Astrocyte (in vitro differentiated cells and primary cell): ENCODE measurements at regions not wholly inside any gene's neighbourhood (a gene's known extent, or its start where the extent isn't known, plus 50 kb on each side); places are given as distances from the start of the nearest gene placed in this dataset.

Source experiments
- DNase-seq: peaks from one replicate; pipeline ENCODE4 v3.0.0-alpha.2; 2010; ENCODE audit warnings: low read depth
- FAIRE-seq: peaks from 2 replicates; lab custom pipeline; 2011; peaks lifted over from hg19 to GRCh38; lab: Jason Lieb, UNC
- H2AFZ ChIP-seq: 2 replicates; pipeline ENCODE4 v1.6.0; 2012; ENCODE audit warnings: low read depth, low read length, inconsistent platforms
- H3K27ac ChIP-seq: 2 replicates; pipeline ENCODE4 v1.5.1; 2011; ENCODE audit warnings: low read depth, low read length, inconsistent platforms
- H3K27me3 ChIP-seq: 2 replicates; pipeline ENCODE4 v1.6.0; 2011; ENCODE audit warnings: low read length, inconsistent platforms; ENCODE audit not compliant: insufficient read depth
- H3K36me3 ChIP-seq: 2 replicates; pipeline ENCODE4 v1.5.1; 2011; ENCODE audit warnings: low read length, inconsistent platforms; ENCODE audit not compliant: insufficient read depth
- H3K4me1 ChIP-seq: 2 replicates; pipeline ENCODE4 v1.5.1; 2011; ENCODE audit warnings: low read length, inconsistent platforms; ENCODE audit not compliant: insufficient read depth
- H3K4me2 ChIP-seq: 2 replicates; pipeline ENCODE4 v1.6.0; 2012; ENCODE audit warnings: low read length, inconsistent platforms
- H3K4me3 ChIP-seq: 2 replicates; pipeline ENCODE4 v1.5.1; 2011; ENCODE audit warnings: low read depth, mild to moderate bottlenecking, low read length, inconsistent platforms; ENCODE audit not compliant: insufficient read depth
- H3K79me2 ChIP-seq: 2 replicates; pipeline ENCODE4 v1.6.0; 2012; ENCODE audit warnings: mild to moderate bottlenecking, low read length, inconsistent platforms; ENCODE audit not compliant: insufficient read depth
- H3K9ac ChIP-seq: 2 replicates; pipeline ENCODE4 v1.6.0; 2012; ENCODE audit warnings: mild to moderate bottlenecking, low read length, inconsistent platforms
- H3K9me3 ChIP-seq: 2 replicates; pipeline ENCODE4 v1.5.1; 2012; ENCODE audit warnings: low read depth, mild to moderate bottlenecking, low read length, inconsistent platforms; ENCODE audit not compliant: insufficient read depth
- H4K20me1 ChIP-seq: 2 replicates; pipeline ENCODE4 v1.6.0; 2012; ENCODE audit warnings: low read length, inconsistent platforms; ENCODE audit not compliant: insufficient read depth
- H3K27ac Mint-ChIP-seq: one replicate; pipeline ENCODE4 v1.8.0; 2021; ENCODE audit warnings: mild to moderate bottlenecking, mixed read lengths; ENCODE audit not compliant: unreplicated experiment
- H3K27me3 Mint-ChIP-seq: one replicate; pipeline ENCODE4 v1.8.0; 2021; ENCODE audit warnings: low read depth, mixed read lengths; ENCODE audit not compliant: unreplicated experiment
- H3K36me3 Mint-ChIP-seq: one replicate; pipeline ENCODE4 v1.8.0; 2021; ENCODE audit warnings: low read depth, mixed read lengths; ENCODE audit not compliant: unreplicated experiment
- H3K4me1 Mint-ChIP-seq: one replicate; pipeline ENCODE4 v1.8.0; 2021; ENCODE audit warnings: low read depth, mixed read lengths; ENCODE audit not compliant: unreplicated experiment
- H3K4me3 Mint-ChIP-seq: one replicate; pipeline ENCODE4 v1.8.0; 2021; ENCODE audit warnings: mild to moderate bottlenecking, moderate library complexity, mixed read lengths; ENCODE audit not compliant: unreplicated experiment
- H3K9me3 Mint-ChIP-seq: one replicate; pipeline ENCODE4 v1.8.0; 2021; ENCODE audit warnings: mild to moderate bottlenecking, mixed read lengths; ENCODE audit not compliant: unreplicated experiment
- CTCF ChIP-seq: IDR thresholded peaks from 2 replicates; pipeline ENCODE4 v1.5.1; 2011; ENCODE audit warnings: low read depth, mild to moderate bottlenecking, inconsistent platforms, low read length, moderate library complexity; ENCODE audit not compliant: insufficient read depth
- EZH2 ChIP-seq: IDR thresholded peaks from 2 replicates; pipeline ENCODE4 v1.6.1; 2012; ENCODE audit warnings: mild to moderate bottlenecking, low read length, inconsistent platforms; ENCODE audit not compliant: insufficient read depth

- no peak overlapping the region for H3K4me2 ChIP-seq
- H3K27me3 Mint-ChIP-seq, result peaks cover 5% of the 10 kb centered on the region
- H3K36me3 ChIP-seq, result no peaks in the 10 kb centered on the region
- H3K79me2 ChIP-seq, result no peaks in the 10 kb centered on the region
- no peak for TF ChIP-seq CTCF
- TF ChIP-seq EZH2, result no peak
- H3K9ac ChIP-seq, result no peak overlapping the region
- no peaks in the 10 kb centered on the region for H3K4me1 ChIP-seq
- no peaks in the 10 kb centered on the region for H3K36me3 Mint-ChIP-seq
- no peak overlapping the region for H3K4me3 ChIP-seq
- no peak overlapping the region for H3K27ac ChIP-seq
- H3K27me3 ChIP-seq, result no peaks in the 10 kb centered on the region
- no peaks in the 10 kb centered on the region for H4K20me1 ChIP-seq
- H2AFZ ChIP-seq, result no peak overlapping the region
- no peak overlapping the region for H3K27ac Mint-ChIP-seq
- FAIRE-seq (no peak), DNase-seq (no peak)
- H3K9me3 ChIP-seq, result peaks cover 3% of the 10 kb centered on the region
- no peak overlapping the region for H3K4me3 Mint-ChIP-seq
- H3K4me1 Mint-ChIP-seq, result no peaks in the 10 kb centered on the region
- H3K9me3 Mint-ChIP-seq, result no peaks in the 10 kb centered on the region
These were observed 382.2 kb downstream of the GRIN2B start for GRCh38 chr12:13599176-13599575.

GRCh38 chr12:13597837-13598236, 383.6 kb downstream of the GRIN2B start:
- FAIRE-seq (no peak), DNase-seq (no peak)
- no peaks in the 10 kb centered on the region for H3K4me1 ChIP-seq
- Mint-ChIP-seq H3K4me1 (no peaks in the 10 kb centered on the region), H3K36me3 (no peaks in the 10 kb centered on the region), H3K27me3 (peaks cover 5% of the 10 kb centered on the region), H3K27ac (no peak overlapping the region), H3K9me3 (no peaks in the 10 kb centered on the region), H3K4me3 (no peak overlapping the region)
- H3K36me3 ChIP-seq, result no peaks in the 10 kb centered on the region
- H3K4me3 ChIP-seq, result no peak overlapping the region
- no peaks in the 10 kb centered on the region for H3K27me3 ChIP-seq
- H3K9me3 ChIP-seq, result peaks cover 1% of the 10 kb centered on the region
- H4K20me1 ChIP-seq, result no peaks in the 10 kb centered on the region
- no peak overlapping the region for H3K9ac ChIP-seq
- TF ChIP-seq CTCF, result no peak
- TF ChIP-seq EZH2, result no peak
- no peak overlapping the region for H3K27ac ChIP-seq
- no peak overlapping the region for H3K4me2 ChIP-seq
- H2AFZ ChIP-seq, result no peak overlapping the region
- no peaks in the 10 kb centered on the region for H3K79me2 ChIP-seq

GRCh38 chr12:13597166-13597565, 384.2 kb downstream of the GRIN2B start:
- no peak overlapping the region for H3K4me3 ChIP-seq

More at GRCh38 chr12:13597166-13597565, 384.2 kb downstream of the GRIN2B start:
- Mint-ChIP-seq H3K4me3 (no peak overlapping the region), H3K36me3 (no peaks in the 10 kb centered on the region), H3K4me1 (peaks cover 2% of the 10 kb centered on the region), H3K9me3 (no peaks in the 10 kb centered on the region), H3K27me3 (peaks cover 5% of the 10 kb centered on the region), H3K27ac (no peak overlapping the region)
- Histone ChIP-seq H3K9me3 (no peaks in the 10 kb centered on the region), H3K27ac (no peak overlapping the region), H3K9ac (no peak overlapping the region), H2AFZ (no peak overlapping the region), H3K27me3 (no peaks in the 10 kb centered on the region), H4K20me1 (no peaks in the 10 kb centered on the region), H3K36me3 (no peaks in the 10 kb centered on the region), H3K4me1 (no peaks in the 10 kb centered on the region), H3K79me2 (no peaks in the 10 kb centered on the region), H3K4me2 (no peak overlapping the region)
- FAIRE-seq, result no peak
- no peak for DNase-seq
- TF ChIP-seq CTCF, result no peak
- no peak for TF ChIP-seq EZH2
